Activated CD4-positive, alpha-beta T cell treated with anti-CD3 and anti-CD28 coated beads for 36 hours (primary cell): ENCODE measurements at regions not wholly inside any gene's neighbourhood (a gene's known extent, or its start where the extent isn't known, plus 50 kb on each side); places are given as distances from the start of the nearest gene placed in this dataset.
"Not testable (repeated sequence)": the region's sequence is repeated elsewhere in the genome, so short reads cannot be mapped to it uniquely, and the experiment has no call there.

Experiments
- ATAC-seq: fragments of 200-7000 bp; cut with Tn5 transposase; one replicate; pipeline ENCODE4 v1.10.0; 2021; ENCODE audit warnings: mild to moderate bottlenecking, moderate library complexity
- CTCF ChIA-PET: fragments of 350-600 bp; sonication (Branson Sonifier 250); formaldehyde crosslinking; loops from one replicate; lab custom pipeline; 2021; ENCODE audit warnings: antibody characterized with exemption; lab: Charles Lee
- POLR2A ChIA-PET: fragments of 350-600 bp; sonication (Branson Sonifier 250); formaldehyde crosslinking; loops from one replicate; lab custom pipeline; 2021; ENCODE audit warnings: antibody characterized with exemption, inconsistent platforms; lab: Charles Lee
- DNase-seq: peaks from one replicate; pipeline ENCODE4 v3.0.0-alpha.2; 2020
- H3K27ac Mint-ChIP-seq: one replicate; pipeline ENCODE4 v1.8.0; 2021; ENCODE audit warnings: mixed read lengths
- H3K27me3 Mint-ChIP-seq: one replicate; pipeline ENCODE4 v1.8.0; 2021; ENCODE audit warnings: mixed read lengths
- H3K36me3 Mint-ChIP-seq: one replicate; pipeline ENCODE4 v1.8.0; 2021; ENCODE audit warnings: low read depth, mixed read lengths
- H3K4me1 Mint-ChIP-seq: one replicate; pipeline ENCODE4 v1.8.0; 2021; ENCODE audit warnings: mixed read lengths
- H3K4me3 Mint-ChIP-seq: one replicate; pipeline ENCODE4 v1.8.0; 2021; ENCODE audit warnings: mild to moderate bottlenecking, moderate library complexity, mixed read lengths
- H3K9me3 Mint-ChIP-seq: one replicate; pipeline ENCODE4 v1.8.0; 2021; ENCODE audit warnings: low read depth, mixed read lengths
- intact Hi-C, 2 experiments: fragments of 100-400 bp; cut with DNase I in 1 of 2; cut with micrococcal nuclease in 1 of 2; formaldehyde crosslinking; loops; one replicate each; pipeline versions ENCODE4 v1.14.2 to v1.15.1; 2022 to 2024; cut with DNase I, micrococcal nuclease

DNA sequence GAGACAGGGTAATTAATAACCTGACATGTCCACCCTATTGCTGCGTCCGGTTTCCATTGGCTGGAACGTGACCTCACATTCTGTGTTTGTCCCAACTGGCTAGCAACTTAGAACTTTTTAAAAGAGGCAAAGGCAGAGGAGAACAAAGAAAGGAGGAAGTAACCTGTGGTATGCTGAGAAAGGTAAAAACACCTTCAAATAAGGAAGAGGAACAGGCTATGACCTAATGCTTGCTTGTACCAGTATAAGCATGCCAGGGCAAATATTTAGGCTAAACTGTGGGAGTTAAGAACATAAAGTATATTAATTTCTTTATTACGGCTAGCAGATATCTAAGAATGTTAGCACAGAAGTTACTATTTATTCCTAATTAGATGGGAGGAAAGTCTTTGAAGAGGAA, 87.3 kb upstream of the MAP10 start:
- DNase-seq, intact Hi-C loops, H3K27ac Mint-ChIP-seq, H3K36me3 Mint-ChIP-seq, H3K27me3 Mint-ChIP-seq, CTCF ChIA-PET, H3K4me1 Mint-ChIP-seq, POLR2A ChIA-PET, H3K9me3 Mint-ChIP-seq, ATAC-seq, H3K4me3 Mint-ChIP-seq: not testable (repeated sequence)

DNA sequence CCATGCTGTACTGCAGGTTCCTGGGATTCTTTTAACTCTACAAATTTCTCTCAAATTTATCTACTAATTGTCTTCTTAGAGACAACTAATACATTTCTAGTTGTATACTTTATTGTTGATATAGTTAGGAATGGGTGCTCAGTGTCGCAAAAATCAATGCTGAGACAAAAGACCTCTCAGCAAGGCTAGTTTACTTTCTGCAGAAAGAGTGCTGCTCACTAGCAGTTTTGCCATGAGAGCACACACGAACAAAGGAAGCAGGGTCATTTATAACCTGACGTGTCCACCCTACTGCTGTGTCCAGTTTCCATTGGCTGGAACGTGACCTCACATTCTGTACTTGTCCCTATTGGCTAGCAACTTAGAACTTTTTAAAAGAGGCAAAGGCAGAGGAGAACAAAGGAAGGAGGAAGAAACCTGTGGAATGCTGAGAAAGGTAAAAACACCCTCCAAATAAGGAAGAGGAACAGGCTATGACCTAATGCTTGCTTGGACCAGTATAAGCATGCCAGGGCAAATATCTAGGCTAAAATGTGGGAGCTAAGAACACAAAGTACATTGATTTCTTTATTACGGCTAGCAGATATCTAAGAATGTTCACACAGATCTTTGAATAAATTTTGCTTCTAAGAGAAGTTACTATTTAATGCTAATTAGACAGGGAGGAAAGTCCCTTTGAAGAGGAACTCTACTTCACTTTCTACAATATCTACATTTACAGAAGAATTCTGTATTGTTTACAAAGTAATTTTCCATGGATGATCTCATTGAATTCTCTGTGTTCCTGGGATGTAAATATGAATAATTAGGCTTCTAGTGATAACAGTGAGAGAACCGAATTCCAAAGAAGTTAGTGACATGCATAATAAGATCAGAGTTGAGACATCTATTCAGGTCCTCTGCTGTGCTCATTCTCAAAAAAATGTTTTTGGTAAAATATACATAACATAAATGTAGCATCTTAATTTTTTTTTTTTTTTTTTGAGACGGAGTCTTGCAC, 86.0 kb upstream of the MAP10 start:
- no peaks in the 10 kb centered on the region for H3K4me1 Mint-ChIP-seq
- no peaks in the 10 kb centered on the region for H3K9me3 Mint-ChIP-seq
- intact Hi-C loops = no loop called here
- H3K27me3 Mint-ChIP-seq = peaks cover 7% of the 10 kb centered on the region
- ChIA-PET POLR2A (no interaction called here), CTCF (no interaction called here)
- H3K27ac Mint-ChIP-seq = no peak overlapping the region
- DNase-seq = no peak
- H3K36me3 Mint-ChIP-seq = peaks cover 1% of the 10 kb centered on the region
- H3K4me3 Mint-ChIP-seq = no peak overlapping the region
- ATAC-seq = no peak

DNA sequence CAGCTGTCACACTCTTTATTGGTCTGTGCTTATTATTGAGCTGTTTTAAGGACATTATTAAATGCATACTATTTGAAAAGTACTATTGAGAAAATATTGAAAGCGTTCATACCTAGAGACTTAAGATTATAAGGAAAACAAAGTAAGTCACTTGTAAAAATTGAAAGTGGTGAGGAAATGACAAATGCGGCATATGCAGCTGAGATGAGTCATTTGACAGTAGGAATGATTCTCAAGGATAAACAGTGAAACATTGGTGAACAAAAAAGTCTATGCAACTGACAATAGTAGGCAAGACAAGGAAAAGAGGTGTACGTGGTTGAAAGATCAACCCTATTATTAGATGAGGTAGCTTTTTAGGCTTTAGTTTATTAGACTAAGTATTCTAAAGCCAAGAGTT, 82.6 kb upstream of the MAP10 start:
- intact Hi-C loops = no loop called here
- Mint-ChIP-seq H3K27me3 (peaks cover 5% of the 10 kb centered on the region), H3K36me3 (peaks cover 1% of the 10 kb centered on the region), H3K4me1 (peaks cover 11% of the 10 kb centered on the region), H3K4me3 (no peak overlapping the region), H3K27ac (no peak overlapping the region), H3K9me3 (no peaks in the 10 kb centered on the region)
- CTCF ChIA-PET = no interaction called here
- ATAC-seq (no peak), DNase-seq (no peak)
- POLR2A ChIA-PET = no interaction called here

DNA sequence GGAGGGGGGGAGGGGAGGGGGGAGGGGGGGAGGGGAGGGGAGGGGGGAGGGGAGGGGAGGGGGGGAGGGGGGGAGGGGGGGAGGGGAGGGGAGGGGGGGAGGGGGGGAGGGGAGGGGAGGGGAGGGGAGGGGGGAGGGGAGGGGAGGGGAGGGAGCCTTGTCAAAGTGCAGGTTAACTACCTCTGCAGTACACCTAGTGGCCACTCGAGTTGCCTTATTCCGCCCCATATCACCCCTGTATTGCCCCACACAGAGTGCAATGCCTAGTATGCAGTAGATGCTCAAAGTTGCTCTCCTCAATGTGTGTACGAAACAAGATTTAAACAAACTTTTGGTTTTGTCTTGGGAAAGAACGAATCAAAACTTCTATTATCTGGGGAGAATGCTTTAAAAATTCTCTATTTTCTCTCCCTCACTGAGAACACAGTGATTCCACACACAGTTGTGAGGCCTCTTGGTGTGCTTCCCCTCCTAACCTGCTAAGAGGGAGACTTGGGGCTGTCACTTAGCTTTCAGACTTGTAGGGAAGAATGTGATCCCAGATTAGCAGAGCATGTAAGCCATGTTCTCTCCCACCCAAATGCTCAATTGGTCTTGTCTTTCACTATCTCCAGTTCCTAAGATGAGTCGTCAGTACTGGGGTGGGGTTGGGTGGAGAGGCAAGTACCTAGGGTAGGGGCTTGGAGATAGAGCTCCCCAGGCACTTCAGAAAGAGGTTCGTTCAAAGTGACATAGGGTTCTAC, 79.7 kb upstream of the MAP10 start:
- ChIA-PET POLR2A (no interaction called here), CTCF (interaction anchor here (0.6 kb wide), 1 partner anchor 73 kb away, joined by 3 read pairs; no protein-coding TSS in a partner anchor)
- Mint-ChIP-seq H3K27ac (no peak overlapping the region), H3K36me3 (no peaks in the 10 kb centered on the region), H3K27me3 (peaks cover 5% of the 10 kb centered on the region), H3K4me3 (no peak overlapping the region), H3K9me3 (no peaks in the 10 kb centered on the region), H3K4me1 (peaks cover 11% of the 10 kb centered on the region)
- DNase-seq (peak; percentile 11), ATAC-seq (peak; percentile 55)
- intact Hi-C loops = no loop called here

DNA sequence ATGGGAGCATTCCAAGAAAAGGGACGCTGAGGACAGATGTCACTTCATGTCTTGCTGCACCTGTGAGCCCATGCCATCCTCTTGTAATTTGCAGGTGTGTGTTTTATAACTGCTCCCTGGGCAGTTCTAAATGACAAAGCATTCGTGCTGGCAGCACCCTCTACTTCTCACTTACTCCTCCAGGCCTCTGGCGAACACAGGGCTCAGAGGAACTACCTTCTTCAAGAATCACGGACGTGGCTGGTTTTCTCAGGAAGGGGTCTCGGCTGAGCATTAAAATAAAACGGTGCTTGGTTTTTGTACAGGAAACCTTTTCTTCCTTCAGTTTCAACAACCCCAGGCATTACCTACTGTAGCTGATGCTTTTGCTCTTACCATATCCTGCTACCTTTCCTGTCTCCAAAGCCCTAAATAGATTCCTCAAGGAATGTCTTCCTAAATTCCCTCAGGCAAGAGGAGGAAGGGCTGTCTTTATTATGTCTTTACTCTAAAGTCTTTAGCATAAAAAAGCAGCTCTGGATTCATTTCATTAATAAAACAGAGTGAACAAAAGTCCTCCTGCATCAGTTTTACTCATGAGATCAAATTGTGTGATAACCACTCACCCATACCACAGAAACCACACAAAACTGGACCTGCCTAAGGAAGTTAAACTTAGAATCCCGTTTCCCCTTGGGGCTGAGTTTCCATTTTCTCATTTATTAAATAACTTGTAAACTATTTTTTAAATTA, 79.0 kb upstream of the MAP10 start:
- H3K4me1 Mint-ChIP-seq = peaks cover 11% of the 10 kb centered on the region
- H3K36me3 Mint-ChIP-seq = no peaks in the 10 kb centered on the region
- H3K9me3 Mint-ChIP-seq = no peaks in the 10 kb centered on the region
- CTCF ChIA-PET = interaction anchor here (0.6 to 1.3 kb wide), 3 partner anchors 74 to 1381 kb away, joined by 3 to 4 read pairs (median 3); no protein-coding TSS in a partner anchor
- H3K27me3 Mint-ChIP-seq = peaks cover 7% of the 10 kb centered on the region
- ATAC-seq (no peak), DNase-seq (no peak)
- POLR2A ChIA-PET = no interaction called here
- no peak overlapping the region for H3K4me3 Mint-ChIP-seq
- H3K27ac Mint-ChIP-seq = no peak overlapping the region
- intact Hi-C loops = no loop called here

DNA sequence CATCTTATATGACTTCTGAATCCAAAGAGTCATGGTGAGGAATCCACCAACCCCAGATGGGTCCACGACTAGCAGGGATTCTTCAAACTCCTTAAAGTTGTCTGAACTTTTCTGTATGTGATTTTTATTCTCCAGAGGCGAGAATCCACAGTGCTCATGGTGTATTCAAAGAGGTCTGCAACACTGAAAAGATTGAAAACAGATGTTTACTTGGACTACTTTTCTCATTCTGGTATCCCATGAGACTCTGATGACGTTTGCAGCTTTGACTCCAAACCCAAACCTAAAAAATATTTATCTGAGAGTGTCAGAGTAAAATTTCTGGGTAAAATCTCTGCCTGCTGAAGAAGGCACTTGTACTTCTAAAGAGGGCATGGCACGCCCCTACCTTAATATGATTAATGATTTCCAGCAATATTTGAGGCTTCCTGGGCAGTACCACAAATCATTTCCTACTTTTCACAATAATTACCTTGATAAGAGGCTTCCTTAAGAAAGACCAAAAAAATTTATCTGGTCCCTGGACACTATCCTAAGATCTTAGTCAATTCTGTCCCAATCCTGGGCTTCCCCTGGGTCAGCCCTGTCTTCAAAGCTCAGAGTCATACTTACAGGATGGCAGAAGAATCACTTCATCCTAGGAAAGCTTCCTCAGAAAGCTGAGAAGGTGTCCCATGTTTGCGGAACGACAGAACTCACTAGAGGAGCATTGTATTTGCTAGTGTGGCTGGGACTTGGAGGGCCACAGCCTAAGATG, 76.5 kb upstream of the MAP10 start:
- ChIA-PET CTCF (interaction anchor here (0.5 kb wide), 1 partner anchor 375 kb away, joined by 3 read pairs; no protein-coding TSS in a partner anchor), POLR2A (no interaction called here)
- intact Hi-C loops = no loop called here

DNA sequence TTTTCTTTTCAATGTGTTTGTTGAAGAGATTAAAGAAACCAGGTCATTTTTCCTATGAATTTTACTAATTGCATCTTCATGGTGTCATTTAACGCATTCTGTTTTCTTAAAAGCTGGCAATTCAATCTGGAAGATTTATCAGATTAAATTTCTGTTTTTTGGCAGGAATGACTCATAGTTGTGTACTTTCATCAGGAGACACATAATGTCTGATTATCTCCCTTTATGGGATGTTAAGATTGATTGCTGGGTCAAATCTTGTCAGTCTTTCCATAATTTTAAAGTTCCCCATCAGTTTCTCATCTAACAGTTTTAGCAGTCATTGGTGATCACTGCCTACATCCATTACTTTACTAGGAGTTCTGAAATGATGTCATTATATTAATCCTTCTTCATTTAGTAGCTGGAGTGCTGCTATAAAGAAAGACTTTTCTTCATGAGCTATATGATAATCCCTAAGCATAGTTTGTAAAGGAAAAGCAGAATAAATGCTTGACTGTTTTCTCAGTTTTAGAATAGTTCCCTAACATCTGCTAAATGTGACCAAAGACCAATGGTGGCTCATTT, 72.8 kb upstream of the MAP10 start:
- no peak overlapping the region for H3K4me3 Mint-ChIP-seq
- no peaks in the 10 kb centered on the region for H3K9me3 Mint-ChIP-seq
- peaks cover 5% of the 10 kb centered on the region for H3K27me3 Mint-ChIP-seq
- ChIA-PET CTCF (no interaction called here), POLR2A (no interaction called here)
- no peak overlapping the region for H3K27ac Mint-ChIP-seq
- H3K36me3 Mint-ChIP-seq = no peaks in the 10 kb centered on the region
- no peak for DNase-seq
- no peak for ATAC-seq
- intact Hi-C loops = no loop called here
- peaks cover 2% of the 10 kb centered on the region for H3K4me1 Mint-ChIP-seq

More for the DNA sequence above, 76.5 kb upstream of the MAP10 start:
- DNase-seq (no peak), ATAC-seq (no peak)
- Mint-ChIP-seq H3K36me3 (no peaks in the 10 kb centered on the region), H3K27me3 (peaks cover 5% of the 10 kb centered on the region), H3K4me3 (no peak overlapping the region), H3K27ac (no peak overlapping the region), H3K4me1 (peaks cover 11% of the 10 kb centered on the region), H3K9me3 (no peaks in the 10 kb centered on the region)

DNA sequence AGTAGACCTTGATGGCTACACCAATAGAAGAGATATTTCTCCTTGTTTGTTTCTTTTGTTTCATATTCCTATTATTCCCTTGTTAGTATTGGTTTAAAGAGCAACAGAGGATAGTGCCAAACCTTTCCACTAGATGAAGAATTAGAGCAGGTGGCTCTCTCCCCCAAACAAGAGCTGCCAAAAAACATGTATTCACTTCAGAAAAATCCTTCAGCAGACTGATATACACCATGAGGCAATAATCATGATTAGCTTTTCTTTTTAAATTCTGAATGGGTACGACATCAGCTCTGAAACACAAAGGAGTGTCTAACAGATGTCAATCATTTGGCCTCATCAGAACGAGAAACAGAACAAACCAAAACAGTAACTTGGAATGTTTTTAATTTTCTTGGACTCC, 67.3 kb upstream of the MAP10 start:
- intact Hi-C loops = no loop called here
- Mint-ChIP-seq H3K36me3 (no peaks in the 10 kb centered on the region), H3K27me3 (no peaks in the 10 kb centered on the region), H3K27ac (no peak overlapping the region), H3K4me1 (peaks cover 2% of the 10 kb centered on the region), H3K4me3 (no peak overlapping the region), H3K9me3 (no peaks in the 10 kb centered on the region)
- POLR2A ChIA-PET = no interaction called here
- ATAC-seq = no peak
- CTCF ChIA-PET = interaction anchor here (0.6 to 0.7 kb wide), 3 partner anchors 20 to 249 kb away, joined by 3 read pairs; no protein-coding TSS in a partner anchor
- no peak for DNase-seq

DNA sequence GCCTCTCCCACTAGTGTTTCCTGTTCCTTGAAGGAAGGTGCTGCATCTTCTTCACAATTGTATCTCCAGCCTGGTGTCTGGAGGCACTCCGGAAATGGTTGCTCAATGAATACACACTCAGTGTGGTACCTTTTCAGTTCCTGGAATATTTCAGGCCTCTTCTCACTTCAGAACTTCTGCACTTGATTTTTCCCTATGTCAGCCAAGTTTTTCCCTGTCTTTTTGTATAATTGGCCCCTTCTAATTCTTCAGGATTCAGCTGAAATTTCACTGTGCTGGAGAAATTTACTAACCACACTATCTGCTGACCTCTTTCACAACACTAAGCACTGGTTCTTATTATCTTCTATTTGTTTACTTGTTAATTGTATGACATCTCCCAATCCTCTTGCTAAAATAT, 61.2 kb upstream of the MAP10 start:
- CTCF ChIA-PET = no interaction called here
- Mint-ChIP-seq H3K27ac (no peak overlapping the region), H3K4me3 (no peak overlapping the region), H3K27me3 (no peaks in the 10 kb centered on the region), H3K4me1 (no peaks in the 10 kb centered on the region), H3K9me3 (peaks cover 9% of the 10 kb centered on the region), H3K36me3 (peaks cover 4% of the 10 kb centered on the region)
- ATAC-seq (no peak), DNase-seq (no peak)
- intact Hi-C loops = no loop called here
- POLR2A ChIA-PET = interaction anchor here (0.6 kb wide), 1 partner anchor 41 kb away, joined by 6 read pairs; no protein-coding TSS in a partner anchor

DNA sequence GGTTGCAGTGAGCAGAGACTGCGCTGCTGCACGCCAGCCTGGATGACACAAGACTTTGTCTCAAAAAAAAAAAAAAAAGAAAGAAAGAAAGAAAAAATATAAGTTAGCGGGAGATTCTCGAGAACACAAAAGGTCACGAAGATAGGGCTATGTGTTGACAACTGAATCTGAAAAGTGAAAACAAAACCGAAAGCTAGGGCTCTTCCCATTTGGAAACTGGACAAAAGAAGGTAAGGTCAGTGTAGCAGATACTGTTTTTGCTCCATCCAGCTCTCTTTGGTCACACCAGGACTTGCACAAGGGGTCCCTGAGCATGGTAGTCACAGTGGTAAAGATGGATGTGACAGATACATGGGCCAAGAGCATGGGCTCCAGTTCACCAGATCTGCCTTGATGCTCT, 60.4 kb upstream of the MAP10 start:
- Mint-ChIP-seq H3K27ac (no peak overlapping the region), H3K27me3 (no peaks in the 10 kb centered on the region), H3K9me3 (peaks cover 15% of the 10 kb centered on the region), H3K4me3 (no peak overlapping the region), H3K4me1 (no peaks in the 10 kb centered on the region), H3K36me3 (peaks cover 4% of the 10 kb centered on the region)
- no peak for ATAC-seq
- ChIA-PET CTCF (no interaction called here), POLR2A (no interaction called here)
- no peak for DNase-seq
- intact Hi-C loops = no loop called here
